HG03095 (cell line): ENCODE measurements at regions not wholly inside any gene's neighbourhood (a gene's known extent, or its start where the extent isn't known, plus 50 kb on each side); places are given as distances from the start of the nearest gene placed in this dataset.

Source experiments
- ATAC-seq: cut with Tn5 transposase; IDR thresholded peaks from one replicate; pipeline ENCODE4 v1.9.1; 2021; ENCODE audit warnings: moderate library complexity; ENCODE audit not compliant: unreplicated experiment

DNA sequence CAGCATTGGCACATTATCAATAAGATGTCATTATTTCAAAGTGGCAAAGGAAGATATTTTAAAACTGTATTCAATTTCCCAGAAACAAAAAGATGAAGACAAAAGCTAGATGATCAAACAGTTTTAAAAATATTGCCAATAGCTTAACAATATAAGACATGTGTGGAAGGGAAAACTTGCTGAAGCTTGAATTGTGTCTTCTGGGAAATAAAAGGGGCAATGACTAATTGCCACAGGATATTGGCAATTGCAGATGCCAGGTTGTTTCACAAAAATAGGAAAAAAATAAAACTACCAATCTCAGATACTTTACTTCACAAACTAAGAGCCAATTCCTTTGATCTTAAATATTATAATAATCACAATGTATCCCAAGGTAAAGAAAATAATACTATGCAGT lies 679.8 kb upstream of the ADAMTS5 start:
- ATAC-seq, result no peak

DNA sequence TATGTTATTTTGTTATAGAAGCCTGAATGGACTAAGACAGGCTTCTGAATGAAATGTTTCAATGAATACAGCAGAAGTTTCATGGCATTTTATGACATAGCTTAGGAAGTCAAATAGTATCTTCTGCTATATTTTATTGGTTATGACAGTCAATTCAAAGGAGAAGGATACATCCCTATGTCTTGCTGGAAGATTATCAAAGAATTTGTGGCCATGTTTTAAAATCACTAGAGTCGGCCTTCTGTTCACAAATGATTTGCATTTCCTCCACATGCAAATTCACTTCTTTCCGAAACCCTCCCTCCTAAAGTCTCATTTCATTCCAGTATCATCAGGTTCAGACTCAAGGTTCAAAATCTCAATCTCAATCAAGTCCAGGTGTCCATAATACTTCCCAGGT lies 679.2 kb upstream of the ADAMTS5 start:
- ATAC-seq, result no peak

DNA sequence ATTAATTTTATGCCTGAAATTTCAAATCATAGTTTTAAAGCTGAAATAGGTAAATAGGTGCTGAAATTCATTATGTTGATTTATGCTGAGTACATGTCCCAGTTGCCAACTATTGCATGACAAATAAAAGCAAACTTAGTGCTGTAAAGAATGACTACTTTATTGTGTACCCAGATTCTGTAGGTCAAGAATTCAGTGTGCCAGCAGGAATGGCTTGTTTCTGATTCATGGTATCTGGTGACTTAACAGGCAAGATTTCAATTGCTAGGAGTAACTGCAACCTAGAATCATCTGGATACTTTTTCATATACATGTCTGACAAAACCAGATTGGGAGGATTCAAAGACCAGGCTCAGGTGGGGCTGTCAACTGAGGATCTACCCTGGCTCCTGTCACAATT lies 678.4 kb upstream of the ADAMTS5 start:
- ATAC-seq, result no peak

DNA sequence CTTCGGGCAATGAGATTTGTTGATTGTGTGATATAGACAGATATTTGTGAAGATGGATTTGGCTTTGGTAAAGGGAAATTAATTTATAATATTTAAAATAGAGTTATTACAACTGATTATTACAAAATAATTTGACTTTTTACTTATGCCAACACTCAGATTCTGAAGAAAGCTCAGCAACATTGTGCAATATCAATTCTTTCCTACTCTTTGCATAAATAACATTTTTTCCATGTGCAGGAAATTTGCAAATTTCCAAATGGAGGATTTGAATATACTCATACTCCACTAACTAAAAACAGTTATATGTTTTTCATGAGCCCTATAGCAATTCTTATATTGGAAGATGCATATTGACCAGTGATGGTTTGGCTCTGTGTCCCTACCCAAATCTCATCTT lies 676.4 kb upstream of the ADAMTS5 start:
- no peak for ATAC-seq

DNA sequence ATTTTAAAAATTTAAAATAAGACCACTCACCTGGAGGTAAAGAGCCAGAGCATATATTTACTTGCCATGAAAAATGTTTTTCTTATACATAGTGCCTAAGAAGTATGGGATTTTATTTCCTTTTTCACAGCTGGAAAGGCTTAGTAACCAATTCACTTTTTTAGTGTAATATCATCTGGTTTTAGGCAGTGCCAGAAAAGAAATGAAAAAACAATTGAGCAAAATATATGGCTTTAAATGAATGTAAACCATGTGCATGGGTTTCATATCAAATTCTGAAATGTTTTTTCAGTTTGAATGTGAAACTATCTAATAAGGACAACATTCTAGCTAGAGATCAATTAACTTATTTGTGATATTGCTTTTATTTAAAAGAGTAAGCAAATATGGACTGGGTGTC lies 672.4 kb upstream of the ADAMTS5 start:
- no peak for ATAC-seq

DNA sequence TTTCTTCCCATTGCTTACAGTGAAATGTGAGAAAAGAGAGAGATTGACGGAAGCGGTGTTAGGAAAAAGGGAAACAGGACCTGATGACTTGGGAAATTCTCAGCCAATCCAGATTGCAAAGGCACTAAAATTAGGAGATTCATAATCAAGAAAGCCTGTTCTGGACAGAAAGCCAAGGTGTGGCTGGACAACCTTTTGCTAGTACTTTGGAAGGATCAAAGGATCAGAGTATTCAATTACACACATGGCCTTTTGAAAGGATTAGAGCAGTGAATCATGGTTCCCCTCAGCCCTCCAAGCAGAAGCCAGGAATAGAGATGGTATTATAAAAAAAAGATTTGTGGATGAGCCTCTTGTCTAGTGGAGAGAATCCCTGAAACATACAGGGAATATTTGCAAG lies 669.8 kb upstream of the ADAMTS5 start:
- ATAC-seq, result no peak

DNA sequence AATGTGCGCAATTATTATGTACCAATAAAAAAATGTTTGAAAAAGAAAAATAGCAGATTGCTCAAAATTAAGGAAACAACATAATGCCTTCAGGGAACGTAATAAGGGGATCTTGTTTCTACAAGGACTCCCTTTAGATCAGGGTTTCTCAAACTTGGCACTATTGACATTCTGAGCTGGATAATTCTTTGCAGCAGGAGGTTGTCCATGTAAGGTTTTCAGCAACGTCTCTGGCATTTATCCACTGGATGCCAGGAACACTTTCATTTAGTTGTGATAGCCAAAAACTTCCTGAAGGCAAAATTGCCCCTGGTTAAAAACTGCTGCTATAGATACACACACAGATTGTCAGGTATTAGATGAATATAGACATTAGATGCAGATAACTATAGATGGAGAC lies 666.7 kb upstream of the ADAMTS5 start:
- no peak for ATAC-seq

DNA sequence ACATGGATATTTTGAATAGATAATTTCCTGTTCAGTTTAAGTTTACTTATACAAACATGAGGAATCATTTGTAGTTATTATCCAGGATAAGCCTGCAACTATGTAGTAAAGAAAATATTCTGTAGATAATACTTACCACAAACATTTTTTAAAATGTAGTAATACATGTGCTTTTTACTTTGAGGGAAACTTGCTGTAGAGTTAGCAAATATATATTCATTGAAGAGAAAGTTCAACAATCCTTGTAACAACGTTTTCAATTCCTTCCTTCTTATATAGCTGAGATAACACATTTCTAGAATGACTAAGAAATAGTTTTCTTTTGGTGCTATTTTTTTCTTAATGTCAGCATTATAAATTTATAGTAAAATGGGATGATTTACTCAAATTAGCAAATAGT lies 664.6 kb upstream of the ADAMTS5 start:
- no peak for ATAC-seq

DNA sequence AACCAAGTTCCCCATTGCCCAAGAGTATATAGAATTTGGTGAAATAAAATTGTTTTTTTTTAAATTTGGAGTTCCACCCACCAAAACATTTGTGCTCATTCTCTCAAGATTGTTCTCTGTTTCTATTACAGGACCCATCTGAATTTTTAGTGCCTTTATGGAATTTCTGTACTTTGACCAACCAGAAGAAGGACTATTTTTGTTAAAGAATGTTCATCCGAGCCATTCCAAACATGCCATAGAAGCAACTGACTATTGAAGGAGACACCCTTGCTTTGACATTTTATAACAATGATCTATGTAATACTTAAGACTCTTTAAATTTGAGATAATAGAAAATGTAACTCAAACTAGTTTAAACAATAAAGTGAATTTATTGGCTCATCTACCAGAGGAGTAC lies 655.7 kb upstream of the ADAMTS5 start:
- no peak for ATAC-seq

DNA sequence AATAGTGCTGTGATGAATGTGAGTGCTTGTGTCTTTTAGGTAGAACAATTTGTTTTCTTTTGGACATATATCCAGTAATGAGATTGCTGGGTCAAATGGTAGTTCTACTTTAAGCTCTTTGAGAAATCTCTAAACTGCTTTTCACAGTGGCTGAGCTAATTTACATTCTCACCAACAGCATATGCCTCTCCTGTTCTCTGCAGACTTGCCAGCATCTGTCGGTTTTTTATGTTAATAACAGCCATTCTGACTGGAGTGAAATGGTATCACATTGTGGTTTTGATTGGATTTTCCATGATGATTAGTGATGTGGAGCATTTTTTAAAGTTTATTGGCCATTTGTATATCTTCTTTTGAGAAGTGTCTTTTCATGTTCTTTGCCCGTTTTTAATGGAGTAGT lies 647.3 kb upstream of the ADAMTS5 start:
- no peak for ATAC-seq

DNA sequence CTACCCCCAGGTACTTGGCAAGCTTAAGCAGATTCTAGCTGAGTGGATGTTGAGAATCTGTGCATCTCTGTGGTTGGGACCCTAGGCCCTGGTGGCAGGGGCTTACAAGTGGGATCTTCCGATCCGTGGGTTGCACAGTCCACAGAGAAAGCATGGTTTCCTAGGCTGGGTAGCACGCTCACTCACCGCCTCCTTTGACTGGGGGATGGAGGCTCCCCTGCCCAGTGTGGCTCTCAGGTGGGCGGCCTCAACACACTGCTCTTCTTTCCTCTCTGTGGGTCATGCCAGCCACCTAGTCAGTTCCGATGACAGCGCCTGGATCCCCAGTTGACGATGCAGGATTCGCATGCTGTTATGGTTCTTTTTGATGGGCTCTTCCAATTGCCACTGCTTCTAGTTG lies 639.5 kb upstream of the ADAMTS5 start:
- ATAC-seq, result no peak

DNA sequence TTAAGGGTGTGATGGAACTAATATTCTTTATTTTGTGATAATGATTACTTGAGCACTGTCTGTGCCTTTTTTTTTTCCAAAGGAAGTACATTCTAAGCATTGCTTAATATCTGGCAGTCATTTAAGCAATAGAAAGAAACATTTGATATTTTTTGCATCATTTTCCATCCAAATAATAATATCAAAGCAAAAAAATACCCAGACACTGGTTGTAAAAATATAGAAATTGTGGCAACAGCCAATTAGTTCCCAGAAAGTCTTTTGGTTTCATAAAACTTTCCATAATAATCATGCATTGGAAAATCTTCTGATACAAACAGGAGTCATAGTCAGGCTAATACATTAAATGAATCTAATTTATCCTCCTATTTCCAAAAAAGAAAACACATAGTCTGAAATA lies 629.3 kb upstream of the ADAMTS5 start:
- ATAC-seq, result no peak

DNA sequence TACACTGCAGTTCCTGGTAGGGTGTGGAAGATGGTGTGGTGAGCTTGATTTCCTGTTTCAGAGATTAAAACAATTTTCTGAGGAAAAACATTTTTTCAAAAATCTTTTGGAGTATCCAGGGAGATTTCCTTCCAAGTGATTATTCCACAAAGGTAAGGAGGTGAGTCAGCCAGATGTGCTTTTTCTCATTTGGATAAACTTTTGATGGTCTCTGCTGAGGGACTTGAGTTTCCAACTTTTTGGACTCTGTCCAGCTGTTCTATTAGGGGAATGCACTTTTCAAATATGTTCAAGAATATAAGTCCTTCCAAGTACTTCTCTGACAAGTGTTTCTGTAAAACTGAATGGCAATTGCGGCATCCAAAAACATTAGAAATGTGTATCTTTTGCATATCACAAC lies 628.8 kb upstream of the ADAMTS5 start:
- no peak for ATAC-seq

DNA sequence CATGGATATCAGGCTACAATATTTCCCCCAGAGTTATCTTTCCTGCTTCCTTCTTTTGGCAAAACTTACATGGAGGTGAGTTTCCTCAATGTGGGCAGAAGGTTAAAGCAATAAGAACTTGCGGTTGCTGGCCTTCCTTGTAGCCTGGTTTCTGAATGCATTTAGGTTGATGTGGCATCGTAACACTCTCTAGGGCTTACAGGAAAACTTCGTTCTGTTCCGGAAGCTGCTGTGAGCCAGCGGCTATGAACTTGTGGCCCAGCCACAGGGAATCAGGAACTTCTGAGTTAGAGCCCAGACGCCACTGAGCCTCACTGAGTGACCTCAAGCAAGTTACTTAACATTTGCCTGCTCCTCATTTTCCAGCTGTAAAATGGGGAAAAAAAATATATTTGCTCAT lies 623.4 kb upstream of the ADAMTS5 start:
- no peak for ATAC-seq

DNA sequence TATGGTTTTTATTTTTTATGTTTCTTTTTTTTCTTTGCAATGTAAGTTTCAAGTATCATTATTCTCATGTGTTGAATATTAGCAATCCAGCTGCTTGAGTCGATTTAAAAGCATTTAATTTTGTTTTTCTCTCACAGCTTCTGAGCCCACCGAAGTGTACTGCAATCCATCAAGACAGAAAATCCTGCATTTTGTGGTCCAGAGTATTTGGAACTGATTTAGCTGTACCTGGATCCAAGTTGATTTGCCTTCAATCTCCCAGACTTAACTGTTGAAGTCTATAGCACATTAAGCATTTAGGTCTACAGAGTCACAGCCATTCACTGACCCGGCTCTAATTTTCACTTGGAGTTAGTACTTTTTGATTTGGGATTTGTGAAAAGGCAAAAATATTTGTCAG lies 622.9 kb upstream of the ADAMTS5 start:
- ATAC-seq, result no peak

DNA sequence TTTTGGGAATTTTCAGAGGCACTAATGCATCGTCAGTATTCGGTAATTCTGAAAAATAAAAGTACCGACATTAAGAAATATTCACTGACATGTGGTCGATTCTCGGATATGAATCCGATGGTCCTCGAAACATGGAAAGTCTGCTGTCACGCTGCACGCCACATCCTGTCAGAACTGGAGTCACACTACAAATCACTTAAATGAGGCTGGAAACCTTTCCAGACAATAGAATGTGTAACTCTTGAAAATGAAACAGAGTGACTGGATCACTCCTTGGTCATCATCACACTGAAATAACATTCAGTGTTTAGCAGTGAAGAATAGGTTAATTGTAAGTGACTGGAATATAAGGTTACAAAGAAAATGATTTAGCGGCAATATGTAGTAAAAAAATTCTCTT lies 620.1 kb upstream of the ADAMTS5 start:
- ATAC-seq, result no peak

DNA sequence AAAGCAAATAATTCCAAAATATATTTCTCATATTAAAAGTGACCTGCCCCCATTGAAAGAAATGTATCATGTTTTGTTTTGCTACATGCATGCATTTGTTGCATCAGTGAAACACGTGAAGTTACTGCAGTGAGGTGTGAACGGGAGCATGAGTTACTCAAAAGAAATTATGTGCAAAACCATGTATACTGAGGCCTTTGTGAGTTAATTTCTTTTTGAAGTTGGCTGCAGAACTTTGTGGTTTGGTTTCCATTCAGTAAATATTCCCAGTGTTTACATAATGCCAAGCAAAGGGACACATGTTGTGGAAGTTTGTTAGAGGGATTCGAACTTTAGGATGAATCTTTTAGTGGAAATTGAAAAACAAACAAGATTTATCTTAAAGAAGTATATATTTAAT lies 619.4 kb upstream of the ADAMTS5 start:
- no peak for ATAC-seq

DNA sequence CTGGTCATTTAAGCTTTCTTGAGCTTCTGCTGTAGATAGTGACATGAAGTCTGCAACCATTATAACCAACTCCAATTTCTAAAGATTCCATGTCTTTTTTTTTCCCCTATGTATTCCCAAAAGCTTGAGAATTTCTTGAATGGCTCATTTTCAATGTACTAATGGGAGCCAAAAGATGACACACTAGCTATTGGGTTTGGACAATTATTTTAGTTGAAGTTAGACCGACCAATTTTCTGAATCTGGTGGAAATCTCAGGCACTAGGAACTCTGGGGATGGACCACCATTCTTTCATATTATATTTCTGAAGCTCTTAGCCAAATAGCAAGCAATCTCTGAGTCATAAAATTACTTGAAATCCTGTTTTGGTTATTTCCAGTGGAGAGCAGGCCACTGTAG lies 617.4 kb upstream of the ADAMTS5 start:
- ATAC-seq, result no peak

DNA sequence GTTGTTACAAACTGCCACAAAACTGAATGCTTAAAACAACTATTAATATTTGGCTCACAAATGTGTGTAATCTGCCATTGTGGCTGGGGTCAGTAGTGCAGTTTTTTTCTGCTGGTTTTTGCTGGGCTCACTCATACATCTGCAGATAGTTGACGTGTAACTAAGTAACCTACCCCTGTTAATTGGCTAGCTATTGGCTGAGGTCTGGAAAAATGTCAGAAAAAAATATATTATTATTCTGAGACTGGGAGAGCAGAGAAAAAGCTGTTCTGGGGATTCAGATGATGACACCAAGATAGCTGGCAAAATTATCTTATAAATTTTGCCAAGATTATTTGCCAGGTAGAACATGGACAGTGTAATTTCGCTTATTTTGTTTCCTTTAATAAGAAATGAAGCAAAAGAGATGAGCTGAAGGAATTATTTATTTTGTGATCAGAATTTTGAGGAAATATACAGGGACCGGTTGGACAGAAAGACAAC lies 616.1 kb upstream of the ADAMTS5 start:
- ATAC-seq, result no peak

DNA sequence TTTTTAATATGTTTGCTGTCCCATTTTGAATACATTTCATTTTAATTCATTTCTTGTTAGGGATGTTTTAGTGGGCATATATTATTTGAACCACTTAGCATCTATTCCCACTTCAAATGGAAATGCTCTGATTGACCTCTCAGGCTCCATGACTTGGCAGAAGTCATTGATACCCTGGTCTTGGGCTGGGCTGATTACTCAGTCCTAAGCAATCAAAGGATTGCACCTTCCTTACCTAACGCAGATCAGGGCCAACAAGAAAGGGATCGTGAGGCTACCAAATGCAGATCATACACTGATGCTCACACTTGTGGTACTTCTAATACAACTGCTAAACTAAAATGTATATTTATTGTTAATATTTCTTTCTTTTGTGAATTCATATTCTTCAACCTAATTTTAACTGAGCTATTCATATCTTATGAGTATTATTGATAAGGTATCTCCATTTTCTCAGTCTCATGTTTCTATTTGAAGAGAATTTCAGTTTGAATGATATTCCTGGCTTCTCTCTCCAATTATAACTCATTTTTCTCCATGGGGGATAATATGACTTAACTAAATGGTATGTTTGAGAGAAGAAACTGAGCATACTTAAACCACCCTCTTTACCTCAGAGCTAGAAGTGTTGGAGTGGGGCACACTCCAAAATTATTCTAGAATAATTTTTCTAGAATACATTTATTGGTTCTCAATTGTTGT lies 615.5 kb upstream of the ADAMTS5 start:
- no peak for ATAC-seq

DNA sequence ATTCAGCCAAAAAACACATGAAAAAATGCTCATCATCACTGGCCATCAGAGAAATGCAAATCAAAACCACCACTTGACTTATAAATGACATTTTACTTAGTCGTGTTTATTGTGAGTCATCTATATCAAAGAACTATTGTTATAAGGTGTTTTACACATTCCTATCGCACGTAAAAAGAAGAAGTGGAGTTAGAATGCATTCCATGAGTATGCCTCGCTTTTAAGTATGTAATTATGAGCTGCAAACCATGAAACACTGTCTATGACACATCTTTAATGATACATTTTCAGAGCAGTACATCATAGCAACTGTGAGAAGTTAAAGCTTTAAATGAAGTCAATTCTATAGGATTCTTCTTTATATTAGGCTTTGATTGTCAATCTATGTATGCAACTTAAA lies 614.3 kb upstream of the ADAMTS5 start:
- ATAC-seq, result no peak

DNA sequence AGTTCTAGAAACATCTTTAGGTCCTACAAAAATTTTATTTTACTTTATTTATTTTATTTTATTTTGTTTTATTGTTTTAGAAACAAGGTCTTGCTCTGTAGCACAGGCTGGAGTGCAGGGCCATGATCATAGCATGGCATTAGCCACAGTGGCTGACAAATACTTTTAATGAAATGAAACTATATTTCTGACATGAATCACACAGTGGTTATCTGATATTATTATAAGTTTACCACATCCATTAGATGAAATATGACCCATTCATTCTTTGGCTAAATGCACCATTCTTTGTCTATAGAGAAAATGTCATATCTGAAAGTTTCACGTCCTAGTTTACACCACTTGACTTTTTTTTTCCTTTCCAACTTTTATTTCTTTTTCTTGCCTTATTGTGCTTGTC lies 613.4 kb upstream of the ADAMTS5 start:
- no peak for ATAC-seq

DNA sequence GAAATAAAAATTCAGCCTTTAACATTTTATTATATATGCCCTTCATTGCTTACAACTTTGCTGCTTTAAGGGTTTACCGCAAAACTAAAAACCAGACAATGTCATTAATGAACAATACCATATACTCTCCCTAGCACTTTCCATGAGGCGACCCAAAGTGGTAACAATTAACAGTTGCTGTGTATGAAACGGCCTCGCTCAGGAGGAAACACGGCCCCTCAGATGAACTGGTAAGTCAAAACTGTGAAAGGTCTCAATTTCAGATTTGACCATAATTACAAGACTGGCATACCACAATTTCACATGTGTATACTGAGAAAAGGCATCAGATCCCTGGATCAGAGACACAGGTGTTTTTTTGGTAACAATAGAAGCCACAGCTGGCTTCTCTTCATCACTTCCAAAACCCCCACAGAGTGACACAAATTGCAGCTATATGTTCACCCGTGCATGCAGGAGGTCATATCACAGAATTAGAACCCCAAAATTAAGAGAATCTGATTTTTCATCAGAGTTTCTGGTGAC lies 611.9 kb upstream of the ADAMTS5 start:
- no peak for ATAC-seq
